ENCODE measurements at regions not wholly inside any gene's neighbourhood (a gene's known extent, or its start where the extent isn't known, plus 50 kb on each side); places are given as distances from the start of the nearest gene placed in this dataset.
A peak's percentile ranks its signal among the peaks of the same experiment; 100 is the strongest.

GRCh38 chr3:59632760-59633573 is 583.1 kb upstream of the CFAP20DC start:
- Histone ChIP-seq H2BK12ac (ENCODE audit: low read length) (no peak overlapping the region), H3K23ac (ENCODE audit: low read depth, low read length, poor library complexity) (no peak overlapping the region), H3K14ac (ENCODE audit: low read length) (no peak overlapping the region), H2AK5ac (ENCODE audit: low read depth, low read length) (no peak overlapping the region), H3K18ac (ENCODE audit: low read length) (peak overlapping the region; percentile 39), H3K27me3 (ENCODE audit: control insufficient read depth in 3 of 3, insufficient read depth in 3 of 3, low read depth in 1 of 3, low read length in 3 of 3) (no peaks in the 10 kb centered on the region), H4K8ac (ENCODE audit: low read depth, low read length) (no peak overlapping the region), H2BK15ac (ENCODE audit: low read length) (no peak overlapping the region), H2BK5ac (ENCODE audit: low read length) (no peak overlapping the region), H3K27ac (replicated peaks; ENCODE audit: low read length) (peak overlapping the region; percentile 64), H3K4me3 (ENCODE audit: low read length in 2 of 2) (no peak overlapping the region), H3K9ac (ENCODE audit: low read depth, low read length, poor library complexity) (no peak overlapping the region), H3K79me1 (ENCODE audit: low read depth, low read length) (no peaks in the 10 kb centered on the region), H3K36me3 (replicated peaks in 1 of 2; ENCODE audit: control insufficient read depth in 2 of 2, insufficient read depth in 2 of 2, low read length in 2 of 2) (no peaks in the 10 kb centered on the region), H3K4me1 (ENCODE audit: control insufficient read depth in 2 of 2, insufficient read depth in 1 of 2, low read depth in 1 of 2, low read length in 2 of 2) (peaks cover 8% of the 10 kb centered on the region in 2 donors), H2BK120ac (ENCODE audit: low read depth, low read length) (no peak overlapping the region), H2AFZ (ENCODE audit: low read length) (peak overlapping the region; percentile 31), H3K4ac (ENCODE audit: low read length) (no peak overlapping the region), H3K4me2 (ENCODE audit: insufficient read depth, low read length, poor library complexity, severe bottlenecking) (no peak overlapping the region), H4K91ac (ENCODE audit: low read depth, low read length, poor library complexity) (no peak overlapping the region), H3K9me3 (replicated peaks in 1 of 2; ENCODE audit: control insufficient read depth in 2 of 2, insufficient read depth in 1 of 2, low read depth in 1 of 2, low read length in 2 of 2) (no peaks in the 10 kb centered on the region)
- no CpG with 5 or more reads among the region's 8 CpGs for WGBS, 2 donors (ENCODE audit: extremely low coverage in 2 of 2, insufficient read length in 2 of 2, insufficient replicate concordance in 1 of 2)
- DNase-seq (ENCODE audit: low spot score), result peak; percentile 21

GRCh38 chr3:59631482-59631881 is 581.7 kb upstream of the CFAP20DC start:
- Histone ChIP-seq H3K18ac (ENCODE audit: low read length) (no peak overlapping the region), H4K8ac (ENCODE audit: low read depth, low read length) (no peak overlapping the region), H3K4me1 (ENCODE audit: control insufficient read depth in 2 of 2, insufficient read depth in 1 of 2, low read depth in 1 of 2, low read length in 2 of 2) (peaks cover 8% of the 10 kb centered on the region in 2 donors), H3K14ac (ENCODE audit: low read length) (no peak overlapping the region), H4K91ac (ENCODE audit: low read depth, low read length, poor library complexity) (no peak overlapping the region), H3K4ac (ENCODE audit: low read length) (no peak overlapping the region), H2BK12ac (ENCODE audit: low read length) (no peak overlapping the region), H2BK5ac (ENCODE audit: low read length) (no peak overlapping the region), H3K79me1 (ENCODE audit: low read depth, low read length) (no peaks in the 10 kb centered on the region), H3K27me3 (ENCODE audit: control insufficient read depth in 3 of 3, insufficient read depth in 3 of 3, low read depth in 1 of 3, low read length in 3 of 3) (no peaks in the 10 kb centered on the region), H2AFZ (ENCODE audit: low read length) (no peak overlapping the region), H3K36me3 (replicated peaks in 1 of 2; ENCODE audit: control insufficient read depth in 2 of 2, insufficient read depth in 2 of 2, low read length in 2 of 2) (no peaks in the 10 kb centered on the region), H3K4me3 (ENCODE audit: low read length in 2 of 2) (no peak overlapping the region), H3K27ac (replicated peaks; ENCODE audit: low read length) (no peak overlapping the region), H3K4me2 (ENCODE audit: insufficient read depth, low read length, poor library complexity, severe bottlenecking) (no peak overlapping the region), H2BK120ac (ENCODE audit: low read depth, low read length) (no peak overlapping the region), H3K9ac (ENCODE audit: low read depth, low read length, poor library complexity) (no peak overlapping the region), H3K23ac (ENCODE audit: low read depth, low read length, poor library complexity) (no peak overlapping the region), H2AK5ac (ENCODE audit: low read depth, low read length) (no peak overlapping the region), H3K9me3 (replicated peaks in 1 of 2; ENCODE audit: control insufficient read depth in 2 of 2, insufficient read depth in 1 of 2, low read depth in 1 of 2, low read length in 2 of 2) (no peaks in the 10 kb centered on the region), H2BK15ac (ENCODE audit: low read length) (no peak overlapping the region)
- no peak for DNase-seq (ENCODE audit: low spot score)
- WGBS, 2 donors (ENCODE audit: extremely low coverage in 2 of 2, insufficient read length in 2 of 2, insufficient replicate concordance in 1 of 2), result no CpG with 5 or more reads among the region's 2 CpGs

GRCh38 chr3:59621037-59621436 is 571.2 kb upstream of the CFAP20DC start:
- no peak overlapping the region for H2BK12ac ChIP-seq (ENCODE audit: low read length)
- no peak overlapping the region for H2BK15ac ChIP-seq (ENCODE audit: low read length)
- H3K4ac ChIP-seq (ENCODE audit: low read length), result no peak overlapping the region
- H3K4me3 ChIP-seq (ENCODE audit: low read length in 2 of 2), result no peak overlapping the region
- H3K4me1 ChIP-seq (ENCODE audit: control insufficient read depth in 2 of 2, insufficient read depth in 1 of 2, low read depth in 1 of 2, low read length in 2 of 2), result no peaks in the 10 kb centered on the region
- H3K27ac ChIP-seq (replicated peaks; ENCODE audit: low read length), result no peak overlapping the region
- no peak overlapping the region for H4K8ac ChIP-seq (ENCODE audit: low read depth, low read length)
- no peaks in the 10 kb centered on the region for H3K36me3 ChIP-seq (replicated peaks in 1 of 2; ENCODE audit: control insufficient read depth in 2 of 2, insufficient read depth in 2 of 2, low read length in 2 of 2)
- WGBS, 2 donors (ENCODE audit: extremely low coverage in 2 of 2, insufficient read length in 2 of 2, insufficient replicate concordance in 1 of 2), result no CpG with 5 or more reads among the region's 3 CpGs
- H3K14ac ChIP-seq (ENCODE audit: low read length), result no peak overlapping the region
- no peak overlapping the region for H4K91ac ChIP-seq (ENCODE audit: low read depth, low read length, poor library complexity)
- H3K9ac ChIP-seq (ENCODE audit: low read depth, low read length, poor library complexity), result no peak overlapping the region
- H3K79me1 ChIP-seq (ENCODE audit: low read depth, low read length), result no peaks in the 10 kb centered on the region
- H3K9me3 ChIP-seq (replicated peaks in 1 of 2; ENCODE audit: control insufficient read depth in 2 of 2, insufficient read depth in 1 of 2, low read depth in 1 of 2, low read length in 2 of 2), result no peaks in the 10 kb centered on the region
- no peak overlapping the region for H3K23ac ChIP-seq (ENCODE audit: low read depth, low read length, poor library complexity)
- H2AFZ ChIP-seq (ENCODE audit: low read length), result no peak overlapping the region
- H3K4me2 ChIP-seq (ENCODE audit: insufficient read depth, low read length, poor library complexity, severe bottlenecking), result no peak overlapping the region
- DNase-seq (ENCODE audit: low spot score), result no peak
- H3K18ac ChIP-seq (ENCODE audit: low read length), result no peak overlapping the region
- no peak overlapping the region for H2BK120ac ChIP-seq (ENCODE audit: low read depth, low read length)
- H3K27me3 ChIP-seq (ENCODE audit: control insufficient read depth in 3 of 3, insufficient read depth in 3 of 3, low read depth in 1 of 3, low read length in 3 of 3), result no peaks in the 10 kb centered on the region
- no peak overlapping the region for H2AK5ac ChIP-seq (ENCODE audit: low read depth, low read length)
- H2BK5ac ChIP-seq (ENCODE audit: low read length), result no peak overlapping the region

GRCh38 chr3:59620325-59620724 is 570.5 kb upstream of the CFAP20DC start:
- no peak overlapping the region for H4K8ac ChIP-seq (ENCODE audit: low read depth, low read length)
- H2BK15ac ChIP-seq (ENCODE audit: low read length), result no peak overlapping the region
- H3K27me3 ChIP-seq (ENCODE audit: control insufficient read depth in 3 of 3, insufficient read depth in 3 of 3, low read depth in 1 of 3, low read length in 3 of 3), result no peaks in the 10 kb centered on the region
- no peaks in the 10 kb centered on the region for H3K79me1 ChIP-seq (ENCODE audit: low read depth, low read length)
- H4K91ac ChIP-seq (ENCODE audit: low read depth, low read length, poor library complexity), result no peak overlapping the region
- no peak overlapping the region for H3K14ac ChIP-seq (ENCODE audit: low read length)
- H3K4ac ChIP-seq (ENCODE audit: low read length), result no peak overlapping the region
- no peak overlapping the region for H3K4me2 ChIP-seq (ENCODE audit: insufficient read depth, low read length, poor library complexity, severe bottlenecking)
- no peak overlapping the region for H3K4me3 ChIP-seq (ENCODE audit: low read length in 2 of 2)
- WGBS, 2 donors (ENCODE audit: extremely low coverage in 2 of 2, insufficient read length in 2 of 2, insufficient replicate concordance in 1 of 2), result no CpG with 5 or more reads among the region's 4 CpGs
- H3K18ac ChIP-seq (ENCODE audit: low read length), result no peak overlapping the region
- no peaks in the 10 kb centered on the region for H3K36me3 ChIP-seq (replicated peaks in 1 of 2; ENCODE audit: control insufficient read depth in 2 of 2, insufficient read depth in 2 of 2, low read length in 2 of 2)
- H2BK12ac ChIP-seq (ENCODE audit: low read length), result no peak overlapping the region
- no peaks in the 10 kb centered on the region for H3K9me3 ChIP-seq (replicated peaks in 1 of 2; ENCODE audit: control insufficient read depth in 2 of 2, insufficient read depth in 1 of 2, low read depth in 1 of 2, low read length in 2 of 2)
- no peaks in the 10 kb centered on the region for H3K4me1 ChIP-seq (ENCODE audit: control insufficient read depth in 2 of 2, insufficient read depth in 1 of 2, low read depth in 1 of 2, low read length in 2 of 2)
- H2AFZ ChIP-seq (ENCODE audit: low read length), result no peak overlapping the region
- H3K23ac ChIP-seq (ENCODE audit: low read depth, low read length, poor library complexity), result no peak overlapping the region
- H3K27ac ChIP-seq (replicated peaks; ENCODE audit: low read length), result no peak overlapping the region
- no peak overlapping the region for H2AK5ac ChIP-seq (ENCODE audit: low read depth, low read length)
- no peak overlapping the region for H3K9ac ChIP-seq (ENCODE audit: low read depth, low read length, poor library complexity)
- DNase-seq (ENCODE audit: low spot score), result no peak
- H2BK120ac ChIP-seq (ENCODE audit: low read depth, low read length), result no peak overlapping the region
- H2BK5ac ChIP-seq (ENCODE audit: low read length), result no peak overlapping the region

Measured in neuronal stem cell (in vitro differentiated cells).